H1 (cell line): ENCODE measurements at regions not wholly inside any gene's neighbourhood (a gene's known extent, or its start where the extent isn't known, plus 50 kb on each side); places are given as distances from the start of the nearest gene placed in this dataset.
"Not testable (repeated sequence)": the region's sequence is repeated elsewhere in the genome, so short reads cannot be mapped to it uniquely, and the experiment has no call there.

Source experiments
- CHD7 ChIP-seq: fragments of 300-600 bp; sonication (generic); IDR thresholded peaks from 2 replicates; pipeline ENCODE4 v1.7.1; 2012; ENCODE audit warnings: low read length, moderate library complexity, mild to moderate bottlenecking, inconsistent platforms; ENCODE audit not compliant: insufficient replicate concordance
- CTCF ChIP-seq, 3 experiments: IDR thresholded peaks; 1 replicate in 2 of 3; 2 replicates in 1 of 3; pipeline versions ENCODE4 v1.5.1 to v1.6.1; 2011; ENCODE audit warnings: low read length in 3 of 3, mild to moderate bottlenecking in 3 of 3, inconsistent platforms in 2 of 3, low read depth in 1 of 3, moderate library complexity in 1 of 3; ENCODE audit not compliant: insufficient read depth in 1 of 3; ENCODE audit errors: control extremely low read depth in 1 of 3
- EP300 ChIP-seq, 2 experiments: IDR thresholded peaks; 1 replicate in 1 of 2; 2 replicates in 1 of 2; pipeline ENCODE4 v1.6.1; 2011 to 2012; ENCODE audit warnings: low read depth in 2 of 2, low read length in 2 of 2, mild to moderate bottlenecking in 2 of 2, borderline replicate concordance in 1 of 2, inconsistent platforms in 1 of 2, moderate library complexity in 1 of 2
- YY1 ChIP-seq: IDR thresholded peaks from 2 replicates; pipeline ENCODE4 v1.6.1; 2011; ENCODE audit warnings: low read depth, mild to moderate bottlenecking, low read length

- TF ChIP-seq EP300 (IDR thresholded peaks at IDR 0.05; ENCODE audit: borderline replicate concordance in 1 of 2, low read depth in 2 of 2, low read length in 2 of 2); CTCF (IDR thresholded peaks at IDR 0.05; ENCODE audit: control extremely low read depth in 1 of 3, insufficient read depth in 1 of 3, low read depth in 1 of 3, low read length in 3 of 3); CHD7; YY1: not testable (repeated sequence)
These were observed 270.4 kb upstream of the PLCXD1 start for GRCh38 chrX:10469-11458.
